Activated T-helper 2 cell treated with anti-CD3 and anti-CD28 coated beads, Interferon-gamma antibody, Interleukin-2, Interleukin-4, amounts not matched to agents 10 μg/mL and 5 μg/mL and 100 μg/mL, durations not matched to agents 14 hours and 24 hours and 36 hours (primary cell): ENCODE measurements at regions not wholly inside any gene's neighbourhood (a gene's known extent, or its start where the extent isn't known, plus 50 kb on each side); places are given as distances from the start of the nearest gene placed in this dataset.
"Not testable (repeated sequence)": the region's sequence is repeated elsewhere in the genome, so short reads cannot be mapped to it uniquely, and the experiment has no call there.

Source experiments
- DNase-seq: peaks from one replicate; pipeline ENCODE4 v3.0.0; 2021; ENCODE audit warnings: low spot score
- H3K27ac Mint-ChIP-seq: one replicate; pipeline ENCODE4 v1.8.0; 2021; ENCODE audit warnings: mixed read lengths
- H3K27me3 Mint-ChIP-seq: one replicate; pipeline ENCODE4 v1.8.0; 2021; ENCODE audit warnings: low read depth, mixed read lengths
- H3K36me3 Mint-ChIP-seq: one replicate; pipeline ENCODE4 v1.8.0; 2021; ENCODE audit warnings: low read depth, mixed read lengths
- H3K4me1 Mint-ChIP-seq: one replicate; pipeline ENCODE4 v1.8.0; 2021; ENCODE audit warnings: low read depth, mixed read lengths
- H3K4me3 Mint-ChIP-seq: one replicate; pipeline ENCODE4 v1.8.0; 2021; ENCODE audit warnings: low read depth, mild to moderate bottlenecking, moderate library complexity, mixed read lengths
- H3K9me3 Mint-ChIP-seq: one replicate; pipeline ENCODE4 v1.8.0; 2021; ENCODE audit warnings: mixed read lengths
- intact Hi-C: fragments of 100-400 bp; cut with micrococcal nuclease; formaldehyde crosslinking; loops from one replicate; pipeline ENCODE4 v1.15.1; 2023

GRCh38 chr11:123334925-123335324, 95.1 kb upstream of the GRAMD1B start:
- intact Hi-C loops, result no loop called here
- no peak for DNase-seq
- H3K27me3 Mint-ChIP-seq, result peaks cover 6% of the 10 kb centered on the region

DNA sequence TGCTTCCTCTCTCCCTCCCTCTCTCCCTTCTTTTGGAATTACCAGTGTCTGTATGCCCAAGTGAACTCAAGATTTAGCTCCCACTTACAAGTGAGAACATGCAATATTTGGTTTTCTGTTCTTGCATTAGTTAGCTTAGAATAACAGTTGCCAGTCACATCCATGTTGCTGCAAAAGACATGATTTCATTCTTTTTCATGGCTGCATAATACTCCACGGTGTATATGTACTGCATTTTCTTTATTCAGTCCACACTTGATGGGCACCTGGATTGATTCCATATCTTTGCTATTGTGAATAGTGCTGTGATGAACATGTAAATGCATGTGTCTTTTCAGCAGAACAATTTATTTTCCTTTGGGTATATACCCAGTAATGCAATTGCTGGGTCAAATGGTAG, 97.5 kb upstream of the GRAMD1B start:
- H3K36me3 Mint-ChIP-seq, intact Hi-C loops, H3K27me3 Mint-ChIP-seq, H3K4me1 Mint-ChIP-seq, H3K27ac Mint-ChIP-seq, H3K4me3 Mint-ChIP-seq, DNase-seq: not testable (repeated sequence)
- peaks cover 11% of the 10 kb centered on the region for H3K9me3 Mint-ChIP-seq

More at GRCh38 chr11:123334925-123335324, 95.1 kb upstream of the GRAMD1B start:
- no peak overlapping the region for H3K27ac Mint-ChIP-seq
- H3K4me1 Mint-ChIP-seq, result peaks cover 11% of the 10 kb centered on the region
- H3K9me3 Mint-ChIP-seq, result peaks cover 18% of the 10 kb centered on the region
- no peak overlapping the region for H3K4me3 Mint-ChIP-seq
- H3K36me3 Mint-ChIP-seq, result no peaks in the 10 kb centered on the region

- intact Hi-C loops, result no loop called here
- no peak overlapping the region for H3K27ac Mint-ChIP-seq
- no peak overlapping the region for H3K4me3 Mint-ChIP-seq
- peaks cover 10% of the 10 kb centered on the region for H3K9me3 Mint-ChIP-seq
- peaks cover 5% of the 10 kb centered on the region for H3K27me3 Mint-ChIP-seq
- peaks cover 2% of the 10 kb centered on the region for H3K4me1 Mint-ChIP-seq
- H3K36me3 Mint-ChIP-seq, result no peaks in the 10 kb centered on the region
- no peak for DNase-seq
Measured at GRCh38 chr11:123330948-123331347, 99.1 kb upstream of the GRAMD1B start.

DNA sequence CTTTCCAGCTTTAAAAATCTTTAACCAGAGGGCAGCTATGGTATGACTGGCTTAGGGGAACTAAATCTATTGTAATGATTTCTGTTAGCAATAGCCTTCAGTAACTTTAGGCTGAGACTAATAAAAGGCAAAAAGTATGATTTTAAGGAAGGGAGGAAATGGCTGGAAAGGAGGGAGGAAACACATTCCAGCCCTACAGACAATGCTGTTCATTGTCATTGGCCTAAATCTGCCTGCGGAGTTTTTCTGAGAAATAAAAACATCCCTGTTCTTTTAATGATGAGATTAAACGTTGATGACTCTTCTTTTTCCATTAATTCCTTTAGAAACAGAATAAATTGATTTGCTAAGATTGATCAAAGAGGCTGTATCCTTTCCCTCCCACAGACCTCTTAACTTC, 99.6 kb upstream of the GRAMD1B start:
- intact Hi-C loops, result no loop called here
- DNase-seq, result no peak
- H3K9me3 Mint-ChIP-seq, result peaks cover 5% of the 10 kb centered on the region
- H3K27ac Mint-ChIP-seq, result no peak overlapping the region
- no peaks in the 10 kb centered on the region for H3K36me3 Mint-ChIP-seq
- H3K4me1 Mint-ChIP-seq, result peaks cover 2% of the 10 kb centered on the region
- H3K27me3 Mint-ChIP-seq, result peaks cover under 1% of the 10 kb centered on the region
- H3K4me3 Mint-ChIP-seq, result no peak overlapping the region

- Mint-ChIP-seq H3K4me3 (no peak overlapping the region), H3K27me3 (no peaks in the 10 kb centered on the region), H3K4me1 (peaks cover 2% of the 10 kb centered on the region), H3K9me3 (peaks cover 3% of the 10 kb centered on the region), H3K27ac (no peak overlapping the region), H3K36me3 (no peaks in the 10 kb centered on the region)
- intact Hi-C loops, result no loop called here
- no peak for DNase-seq
Measured at GRCh38 chr11:123330071-123330470, 100.0 kb upstream of the GRAMD1B start.

DNA sequence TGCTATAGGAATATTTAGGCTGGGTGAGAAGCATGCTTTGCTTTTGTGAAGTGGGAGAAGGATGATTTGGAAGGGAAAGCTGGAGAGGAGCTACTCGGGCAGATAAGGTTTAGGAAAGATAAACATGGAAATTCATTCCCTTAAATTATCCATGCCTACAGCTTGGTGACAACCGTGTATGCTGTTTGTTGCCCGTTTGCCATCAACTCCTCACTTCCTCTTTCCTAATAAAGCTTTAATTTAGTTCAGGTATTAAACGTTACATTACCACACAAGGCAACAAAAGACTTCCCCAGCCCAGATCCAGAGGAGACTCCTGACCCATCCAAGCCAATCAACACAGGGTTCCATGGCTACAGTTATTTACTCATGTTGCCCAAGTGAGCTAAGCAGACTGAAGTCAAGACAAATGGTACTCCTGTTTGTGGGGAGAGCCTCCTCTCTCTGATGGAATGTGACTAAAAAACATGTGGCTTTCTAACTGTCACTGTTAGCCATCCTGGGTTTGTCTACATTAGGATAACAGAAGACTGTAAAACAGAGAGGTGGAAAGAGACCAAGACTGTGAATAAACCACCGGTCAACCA, 101.7 kb upstream of the GRAMD1B start:
- no peaks in the 10 kb centered on the region for H3K27me3 Mint-ChIP-seq
- no peak overlapping the region for H3K4me3 Mint-ChIP-seq
- no peaks in the 10 kb centered on the region for H3K36me3 Mint-ChIP-seq
- H3K4me1 Mint-ChIP-seq, result peaks cover 2% of the 10 kb centered on the region
- DNase-seq, result no peak
- no peak overlapping the region for H3K27ac Mint-ChIP-seq
- intact Hi-C loops, result no loop called here
- no peaks in the 10 kb centered on the region for H3K9me3 Mint-ChIP-seq

- H3K4me3 Mint-ChIP-seq, result no peak overlapping the region
- peaks cover 2% of the 10 kb centered on the region for H3K4me1 Mint-ChIP-seq
- H3K27ac Mint-ChIP-seq, result no peak overlapping the region
- H3K27me3 Mint-ChIP-seq, result peaks cover 8% of the 10 kb centered on the region
- intact Hi-C loops, result no loop called here
- no peak for DNase-seq
- H3K36me3 Mint-ChIP-seq, result no peaks in the 10 kb centered on the region
- no peaks in the 10 kb centered on the region for H3K9me3 Mint-ChIP-seq
Measured at GRCh38 chr11:123325533-123325932, 104.5 kb upstream of the GRAMD1B start.

DNA sequence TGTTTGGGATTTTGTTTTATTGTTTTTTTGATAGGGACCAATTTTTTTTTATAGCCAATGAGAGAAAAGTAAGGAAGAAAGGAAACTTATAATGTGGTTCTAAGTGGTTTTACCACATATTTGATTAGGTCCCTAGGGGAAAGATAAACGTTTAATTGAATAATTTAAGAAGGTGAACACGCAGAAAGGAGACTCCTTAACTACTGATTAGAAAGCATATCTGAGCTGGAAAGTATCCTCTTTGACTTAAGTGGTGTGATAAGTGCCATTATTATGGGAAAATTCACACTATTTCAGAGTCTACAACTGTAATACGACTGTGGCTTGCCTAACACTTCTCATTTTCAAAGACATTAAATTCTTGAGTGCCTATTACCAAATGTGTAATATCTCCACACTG, 106.5 kb upstream of the GRAMD1B start:
- intact Hi-C loops, result no loop called here
- no peaks in the 10 kb centered on the region for H3K9me3 Mint-ChIP-seq
- H3K4me1 Mint-ChIP-seq, result peaks cover 2% of the 10 kb centered on the region
- no peaks in the 10 kb centered on the region for H3K36me3 Mint-ChIP-seq
- no peak overlapping the region for H3K4me3 Mint-ChIP-seq
- H3K27ac Mint-ChIP-seq, result no peak overlapping the region
- DNase-seq, result no peak
- peaks cover 16% of the 10 kb centered on the region for H3K27me3 Mint-ChIP-seq

GRCh38 chr11:123321636-123322035, 108.4 kb upstream of the GRAMD1B start:
- Mint-ChIP-seq H3K27me3 (peaks cover 20% of the 10 kb centered on the region), H3K9me3 (no peaks in the 10 kb centered on the region), H3K4me3 (no peak overlapping the region), H3K27ac (no peak overlapping the region), H3K4me1 (no peaks in the 10 kb centered on the region), H3K36me3 (no peaks in the 10 kb centered on the region)
- no peak for DNase-seq
- intact Hi-C loops, result no loop called here

- intact Hi-C loops, result no loop called here
- no peaks in the 10 kb centered on the region for H3K36me3 Mint-ChIP-seq
- H3K4me3 Mint-ChIP-seq, result no peak overlapping the region
- no peak overlapping the region for H3K27ac Mint-ChIP-seq
- H3K27me3 Mint-ChIP-seq, result peaks cover 25% of the 10 kb centered on the region
- DNase-seq, result no peak
- H3K9me3 Mint-ChIP-seq, result no peaks in the 10 kb centered on the region
- H3K4me1 Mint-ChIP-seq, result no peaks in the 10 kb centered on the region
Measured at GRCh38 chr11:123318623-123319022, 111.4 kb upstream of the GRAMD1B start.

DNA sequence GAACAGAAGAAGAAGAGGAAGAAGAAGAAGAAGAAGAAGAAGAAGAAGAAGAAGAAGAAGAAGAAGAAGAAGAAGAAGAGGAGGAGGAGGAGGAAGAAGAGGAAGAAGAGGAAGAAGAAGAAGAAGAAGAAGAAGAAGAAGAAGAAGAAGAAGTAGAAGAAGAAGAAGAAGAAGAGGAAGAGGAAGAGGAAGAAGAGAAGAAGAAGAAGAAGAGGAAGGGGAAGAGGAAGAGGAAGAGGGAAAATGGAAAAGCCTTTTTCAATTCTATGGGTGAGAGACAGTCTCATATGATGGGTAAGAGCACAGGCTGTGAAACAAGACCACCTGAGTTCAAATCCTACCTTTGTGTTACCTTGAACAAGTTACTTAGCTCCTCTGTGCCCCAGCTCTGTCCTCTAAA, 111.9 kb upstream of the GRAMD1B start:
- DNase-seq, H3K27ac Mint-ChIP-seq, H3K4me1 Mint-ChIP-seq, H3K36me3 Mint-ChIP-seq, intact Hi-C loops, H3K4me3 Mint-ChIP-seq, H3K9me3 Mint-ChIP-seq: not testable (repeated sequence)
- peaks cover 25% of the 10 kb centered on the region for H3K27me3 Mint-ChIP-seq

DNA sequence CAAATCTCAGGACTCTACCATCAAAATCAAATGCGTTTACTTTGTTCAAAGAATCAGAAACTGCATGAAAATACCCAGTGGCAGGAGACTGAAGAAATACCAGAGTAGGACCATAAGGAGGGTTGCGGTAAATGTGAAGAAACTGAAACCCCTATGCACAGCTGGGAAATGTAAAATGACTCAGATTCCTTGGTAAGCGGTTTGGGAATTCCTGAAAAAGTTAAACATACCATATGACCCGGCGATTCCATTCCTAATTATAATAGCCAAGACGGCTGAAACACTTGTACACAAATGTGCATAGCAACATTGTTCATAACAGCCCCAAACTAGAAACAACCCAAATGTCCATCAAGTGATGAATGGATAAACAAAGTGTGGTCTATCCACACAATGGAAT, 114.1 kb upstream of the GRAMD1B start:
- Mint-ChIP-seq H3K27me3 (peaks cover 19% of the 10 kb centered on the region), H3K9me3 (no peaks in the 10 kb centered on the region), H3K4me1 (no peaks in the 10 kb centered on the region), H3K27ac (no peak overlapping the region), H3K4me3 (no peak overlapping the region), H3K36me3 (no peaks in the 10 kb centered on the region)
- intact Hi-C loops, result no loop called here
- DNase-seq, result no peak

DNA sequence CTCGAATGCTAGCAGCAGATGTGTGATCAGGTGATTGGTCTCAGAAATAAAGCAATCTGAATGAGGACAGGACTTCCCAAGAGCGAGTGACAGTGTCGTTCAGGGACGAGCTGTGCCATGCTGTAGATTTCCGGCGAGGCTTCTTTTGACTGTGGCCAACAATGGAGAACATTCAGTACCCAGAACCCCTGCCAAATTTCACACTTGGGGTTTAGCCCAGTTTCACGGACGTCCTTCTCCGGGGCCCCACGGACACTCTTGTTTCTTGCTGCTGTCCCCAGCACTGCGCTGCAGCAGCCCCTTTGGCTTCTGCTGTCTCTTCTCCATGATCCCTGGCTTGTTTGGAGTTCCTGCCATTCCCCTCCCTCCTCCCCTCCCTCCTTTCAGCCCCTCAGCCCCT, 115.1 kb upstream of the GRAMD1B start:
- no peak overlapping the region for H3K27ac Mint-ChIP-seq
- no peaks in the 10 kb centered on the region for H3K4me1 Mint-ChIP-seq
- no peaks in the 10 kb centered on the region for H3K36me3 Mint-ChIP-seq

GRCh38 chr11:123313262-123313661, 116.8 kb upstream of the GRAMD1B start:
- Mint-ChIP-seq H3K9me3 (no peaks in the 10 kb centered on the region), H3K4me3 (no peak overlapping the region), H3K27ac (no peak overlapping the region), H3K4me1 (no peaks in the 10 kb centered on the region), H3K27me3 (peaks cover 9% of the 10 kb centered on the region), H3K36me3 (no peaks in the 10 kb centered on the region)
- no peak for DNase-seq
- intact Hi-C loops, result no loop called here

More for the DNA sequence above, 115.1 kb upstream of the GRAMD1B start:
- DNase-seq, result no peak
- H3K9me3 Mint-ChIP-seq, result no peaks in the 10 kb centered on the region
- H3K4me3 Mint-ChIP-seq, result no peak overlapping the region
- peaks cover 14% of the 10 kb centered on the region for H3K27me3 Mint-ChIP-seq
- intact Hi-C loops, result no loop called here
